Adrenal gland (tissue), 5 donors: ENCODE measurements at regions not wholly inside any gene's neighbourhood (a gene's known extent, or its start where the extent isn't known, plus 50 kb on each side); places are given as distances from the start of the nearest gene placed in this dataset.

Experiments used
- CTCF ChIP-seq, 6 experiments: fragments of 450-650 bp in 4 of 6; fragments of 200-600 bp in 2 of 6; sonication (generic) in 1 of 6; IDR thresholded peaks; 1 replicate in 5 of 6; 2 replicates in 1 of 6; pipeline versions ENCODE4 v1.5.1 to v1.8.0; 2016 to 2021; ENCODE audit warnings: antibody characterized with exemption in 6 of 6, mild to moderate bottlenecking in 2 of 6, moderate library complexity in 1 of 6
- POLR2A ChIP-seq, 2 donors: fragments of 450-650 bp; IDR thresholded peaks; one replicate each; pipeline ENCODE4 v1.6.1; 2017; ENCODE audit warnings: antibody characterized with exemption in 2 of 2, mild to moderate bottlenecking in 2 of 2, moderate library complexity in 1 of 2
- donor health status: DM: no; HTN: no; CAD: no.

GRCh38 chr18:78531637-78532036 is 448.0 kb upstream of the SALL3 start:
- no peak for TF ChIP-seq CTCF (IDR thresholded peaks at IDR 0.05)
- no peak for TF ChIP-seq POLR2A (IDR thresholded peaks at IDR 0.05)
